ENCODE measurements at regions not wholly inside any gene's neighbourhood (a gene's known extent, or its start where the extent isn't known, plus 50 kb on each side); places are given as distances from the start of the nearest gene placed in this dataset.
"Not testable (repeated sequence)": the region's sequence is repeated elsewhere in the genome, so short reads cannot be mapped to it uniquely, and the experiment has no call there.

- not testable (repeated sequence) for DNase-seq (ENCODE audit: low read depth in 2 of 2)
Measured at GRCh38 chr3:177457204-177457603, 259.9 kb upstream of the TBL1XR1 start.

- DNase-seq (ENCODE audit: low read depth in 2 of 2), result no peak
Measured at GRCh38 chr3:177459401-177459800, 262.1 kb upstream of the TBL1XR1 start.

- DNase-seq (ENCODE audit: low read depth in 2 of 2), result no peak
Measured at GRCh38 chr3:177460047-177460446, 262.8 kb upstream of the TBL1XR1 start.

- DNase-seq (ENCODE audit: low read depth in 2 of 2), result no peak
Measured at GRCh38 chr3:177461765-177462164, 264.5 kb upstream of the TBL1XR1 start.

- not testable (repeated sequence) for DNase-seq (ENCODE audit: low read depth in 2 of 2)
Measured at GRCh38 chr3:177463341-177463740, 266.1 kb upstream of the TBL1XR1 start.

- DNase-seq (ENCODE audit: low read depth in 2 of 2), result no peak
Measured at GRCh38 chr3:177463863-177464262, 266.6 kb upstream of the TBL1XR1 start.

GRCh38 chr3:177464392-177465256 lies 267.3 kb upstream of the TBL1XR1 start:
- DNase-seq (ENCODE audit: low read depth in 2 of 2), result no peak

- DNase-seq (ENCODE audit: low read depth in 2 of 2), result no peak
Measured at GRCh38 chr3:177465257-177465642, 268.0 kb upstream of the TBL1XR1 start.

- DNase-seq (ENCODE audit: low read depth in 2 of 2), result no peak
Measured at GRCh38 chr3:177466074-177466473, 268.8 kb upstream of the TBL1XR1 start.

GRCh38 chr3:177466622-177467021 lies 269.3 kb upstream of the TBL1XR1 start:
- DNase-seq (ENCODE audit: low read depth in 2 of 2), result not testable (repeated sequence)

- no peak for DNase-seq (ENCODE audit: low read depth in 2 of 2)
Measured at GRCh38 chr3:177467247-177467985, 270.1 kb upstream of the TBL1XR1 start.

- DNase-seq (ENCODE audit: low read depth in 2 of 2), result no peak
Measured at GRCh38 chr3:177468331-177468730, 271.0 kb upstream of the TBL1XR1 start.

GRCh38 chr3:177468816-177469215 lies 271.5 kb upstream of the TBL1XR1 start:
- no peak for DNase-seq (ENCODE audit: low read depth in 2 of 2)

GRCh38 chr3:177469216-177469615 lies 271.9 kb upstream of the TBL1XR1 start:
- no peak for DNase-seq (ENCODE audit: low read depth in 2 of 2)

GRCh38 chr3:177470197-177470941 lies 273.1 kb upstream of the TBL1XR1 start:
- DNase-seq (ENCODE audit: low read depth in 2 of 2), result no peak

GRCh38 chr3:177471733-177472480 lies 274.6 kb upstream of the TBL1XR1 start:
- DNase-seq (ENCODE audit: low read depth in 2 of 2), result no peak

GRCh38 chr3:177473184-177473583 lies 275.9 kb upstream of the TBL1XR1 start:
- no peak for DNase-seq (ENCODE audit: low read depth in 2 of 2)

- no peak for DNase-seq (ENCODE audit: low read depth in 2 of 2)
Measured at GRCh38 chr3:177473903-177474302, 276.6 kb upstream of the TBL1XR1 start.

GRCh38 chr3:177474652-177475355 lies 277.5 kb upstream of the TBL1XR1 start:
- DNase-seq (ENCODE audit: low read depth in 2 of 2), result no peak

- no peak for DNase-seq (ENCODE audit: low read depth in 2 of 2)
Measured at GRCh38 chr3:177475356-177475665, 278.0 kb upstream of the TBL1XR1 start.

GRCh38 chr3:177476495-177476894 lies 279.2 kb upstream of the TBL1XR1 start:
- no peak for DNase-seq (ENCODE audit: low read depth in 2 of 2)

Measured in stimulated activated CD8-positive, alpha-beta memory T cell treated with anti-CD3 and anti-CD28 coated beads, Interleukin-15, amount 100 ng/mL, for 48 hours (primary cell).